GM21515 (cell line): ENCODE measurements at regions not wholly inside any gene's neighbourhood (a gene's known extent, or its start where the extent isn't known, plus 50 kb on each side); places are given as distances from the start of the nearest gene placed in this dataset.
"Not testable (repeated sequence)": the region's sequence is repeated elsewhere in the genome, so short reads cannot be mapped to it uniquely, and the experiment has no call there.

Source experiments
- ATAC-seq: cut with Tn5 transposase; IDR thresholded peaks from one replicate; pipeline ENCODE4 v1.9.1; 2021; ENCODE audit not compliant: unreplicated experiment

GRCh38 chr6:33896391-33897188 is 92.8 kb upstream of the MLN start:
- ATAC-seq = no peak

- no peak for ATAC-seq
These were observed 92.2 kb upstream of the MLN start for GRCh38 chr6:33895988-33896387.

- no peak for ATAC-seq
These were observed 91.5 kb upstream of the MLN start for GRCh38 chr6:33895296-33895695.

- no peak for ATAC-seq
These were observed 90.6 kb upstream of the MLN start for GRCh38 chr6:33894438-33894837.

- no peak for ATAC-seq
These were observed 89.0 kb upstream of the MLN start for GRCh38 chr6:33892581-33893346.

GRCh38 chr6:33888664-33889200 is 84.9 kb upstream of the MLN start:
- ATAC-seq = no peak

- no peak for ATAC-seq
These were observed 84.4 kb upstream of the MLN start for GRCh38 chr6:33888183-33888582.

- ATAC-seq = no peak
These were observed 82.9 kb upstream of the MLN start for GRCh38 chr6:33886673-33887144.

GRCh38 chr6:33885132-33886057 is 81.6 kb upstream of the MLN start:
- no peak for ATAC-seq

- ATAC-seq = not testable (repeated sequence)
These were observed 79.8 kb upstream of the MLN start for GRCh38 chr6:33883621-33884020.

GRCh38 chr6:33882154-33882553 is 78.4 kb upstream of the MLN start:
- no peak for ATAC-seq

- no peak for ATAC-seq
These were observed 77.0 kb upstream of the MLN start for GRCh38 chr6:33880766-33881165.

GRCh38 chr6:33880104-33880678 is 76.4 kb upstream of the MLN start:
- ATAC-seq = no peak

GRCh38 chr6:33878562-33878961 is 74.8 kb upstream of the MLN start:
- ATAC-seq = no peak

GRCh38 chr6:33877982-33878535 is 74.3 kb upstream of the MLN start:
- no peak for ATAC-seq

GRCh38 chr6:33875696-33876095 is 71.9 kb upstream of the MLN start:
- no peak for ATAC-seq

- no peak for ATAC-seq
These were observed 71.4 kb upstream of the MLN start for GRCh38 chr6:33875141-33875581.

- no peak for ATAC-seq
These were observed 70.4 kb upstream of the MLN start for GRCh38 chr6:33874136-33874760.

GRCh38 chr6:33872761-33873160 is 69.0 kb upstream of the MLN start:
- no peak for ATAC-seq
